Vagina (tissue), 2 donors: ENCODE measurements at regions not wholly inside any gene's neighbourhood (a gene's known extent, or its start where the extent isn't known, plus 50 kb on each side); places are given as distances from the start of the nearest gene placed in this dataset.

Experiments used
- POLR2AphosphoS5 ChIP-seq, 2 donors: sonication (generic); formaldehyde crosslinking; IDR thresholded peaks; one replicate each; pipeline ENCODE4 v1.9.0; 2017; ENCODE audit warnings: antibody characterized with exemption in 2 of 2, mild to moderate bottlenecking in 2 of 2, low read depth in 1 of 2; ENCODE audit not compliant: insufficient read depth in 1 of 2
- TF ChIP-seq, protein P1 (sequence below), 3 experiments: fragments of 450-650 bp in 2 of 3; fragments of 200-600 bp in 1 of 3; sonication (generic) in 1 of 3; IDR thresholded peaks; one replicate each; pipeline ENCODE4 v1.5.1; 2017 to 2019; ENCODE audit warnings: antibody characterized with exemption in 3 of 3, mild to moderate bottlenecking in 2 of 3, moderate library complexity in 2 of 3

DNA sequence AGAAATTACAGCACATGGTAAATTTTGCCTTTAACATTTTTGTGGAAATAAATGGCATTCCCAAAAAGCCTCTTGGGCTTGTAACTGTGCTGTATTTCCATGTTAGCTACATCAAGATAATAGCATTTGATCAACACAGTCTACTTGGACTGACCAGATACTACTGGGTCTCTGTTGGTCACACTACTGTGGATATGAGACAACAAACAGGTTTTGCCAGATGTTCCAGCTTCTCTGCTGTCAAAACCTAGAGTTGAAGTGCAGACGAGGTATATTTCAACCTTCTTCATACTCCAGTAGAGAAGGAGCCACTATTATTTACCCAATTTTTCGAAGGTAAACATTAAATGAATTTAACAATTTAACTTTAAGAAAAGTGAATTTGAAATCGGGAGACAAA, 284.7 kb upstream of the CITED2 start:
- TF ChIP-seq, protein P1, sequence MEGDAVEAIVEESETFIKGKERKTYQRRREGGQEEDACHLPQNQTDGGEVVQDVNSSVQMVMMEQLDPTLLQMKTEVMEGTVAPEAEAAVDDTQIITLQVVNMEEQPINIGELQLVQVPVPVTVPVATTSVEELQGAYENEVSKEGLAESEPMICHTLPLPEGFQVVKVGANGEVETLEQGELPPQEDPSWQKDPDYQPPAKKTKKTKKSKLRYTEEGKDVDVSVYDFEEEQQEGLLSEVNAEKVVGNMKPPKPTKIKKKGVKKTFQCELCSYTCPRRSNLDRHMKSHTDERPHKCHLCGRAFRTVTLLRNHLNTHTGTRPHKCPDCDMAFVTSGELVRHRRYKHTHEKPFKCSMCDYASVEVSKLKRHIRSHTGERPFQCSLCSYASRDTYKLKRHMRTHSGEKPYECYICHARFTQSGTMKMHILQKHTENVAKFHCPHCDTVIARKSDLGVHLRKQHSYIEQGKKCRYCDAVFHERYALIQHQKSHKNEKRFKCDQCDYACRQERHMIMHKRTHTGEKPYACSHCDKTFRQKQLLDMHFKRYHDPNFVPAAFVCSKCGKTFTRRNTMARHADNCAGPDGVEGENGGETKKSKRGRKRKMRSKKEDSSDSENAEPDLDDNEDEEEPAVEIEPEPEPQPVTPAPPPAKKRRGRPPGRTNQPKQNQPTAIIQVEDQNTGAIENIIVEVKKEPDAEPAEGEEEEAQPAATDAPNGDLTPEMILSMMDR (IDR thresholded peaks at IDR 0.05), result no peak
- no peak for TF ChIP-seq POLR2AphosphoS5 (IDR thresholded peaks at IDR 0.05; ENCODE audit: insufficient read depth in 1 of 2, low read depth in 1 of 2)
